ENCODE measurements at regions not wholly inside any gene's neighbourhood (a gene's known extent, or its start where the extent isn't known, plus 50 kb on each side); places are given as distances from the start of the nearest gene placed in this dataset.

DNA sequence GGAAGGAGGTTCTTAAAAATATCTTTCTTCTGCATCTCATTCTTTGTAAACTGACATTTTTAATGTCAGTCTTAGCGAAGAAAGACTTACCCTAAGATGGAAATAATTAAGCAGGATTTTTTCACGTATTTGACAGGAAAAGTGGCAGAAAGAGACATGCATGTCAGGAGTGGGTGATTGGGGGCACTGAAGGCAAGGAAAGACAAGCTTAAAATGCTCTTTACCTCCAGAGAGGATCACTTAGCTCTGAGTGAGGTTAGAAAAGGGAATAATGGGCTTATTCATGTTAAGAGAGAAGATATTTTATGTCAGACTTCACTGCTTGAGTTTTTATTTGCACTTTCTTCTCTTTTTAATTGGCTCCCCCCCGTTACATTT is 1358.2 kb upstream of the TMEM132C start:
- no peak for TF ChIP-seq TEAD4 (IDR thresholded peaks at IDR 0.05)
- no peak for TF ChIP-seq YY1 (IDR thresholded peaks at IDR 0.05; ENCODE audit: low read depth)
- no peak for TF ChIP-seq EP300 (IDR thresholded peaks at IDR 0.05; ENCODE audit: borderline replicate concordance)
- no peak for TF ChIP-seq FOXM1 (IDR thresholded peaks at IDR 0.05; ENCODE audit: borderline replicate concordance, low read depth)
